ENCODE measurements at regions not wholly inside any gene's neighbourhood (a gene's known extent, or its start where the extent isn't known, plus 50 kb on each side); places are given as distances from the start of the nearest gene placed in this dataset.
"Not testable (repeated sequence)": the region's sequence is repeated elsewhere in the genome, so short reads cannot be mapped to it uniquely, and the experiment has no call there.

GRCh38 chr14:57058319-57058718, 210.4 kb downstream of the EXOC5 start:
- DNase-seq (ENCODE audit: low read depth) (no peak), FAIRE-seq (no peak)
- no peak for TF ChIP-seq CTCF (IDR thresholded peaks at IDR 0.05; ENCODE audit: insufficient read depth, low read length, severe bottlenecking)
- Histone ChIP-seq H3K4me3 (ENCODE audit: low read depth, low read length) (no peak overlapping the region), H3K36me3 (ENCODE audit: control insufficient read depth, insufficient read depth, low read length) (no peaks in the 10 kb centered on the region), H3K27me3 (ENCODE audit: control insufficient read depth, insufficient read depth, low read length) (no peaks in the 10 kb centered on the region)

GRCh38 chr14:57057803-57058202, 210.9 kb downstream of the EXOC5 start:
- H3K27me3 ChIP-seq (ENCODE audit: control insufficient read depth, insufficient read depth, low read length), result no peaks in the 10 kb centered on the region
- no peak for DNase-seq (ENCODE audit: low read depth)
- no peak overlapping the region for H3K4me3 ChIP-seq (ENCODE audit: low read depth, low read length)
- no peaks in the 10 kb centered on the region for H3K36me3 ChIP-seq (ENCODE audit: control insufficient read depth, insufficient read depth, low read length)
- no peak for FAIRE-seq
- TF ChIP-seq CTCF (IDR thresholded peaks at IDR 0.05; ENCODE audit: insufficient read depth, low read length, severe bottlenecking), result no peak

- not testable (repeated sequence) for DNase-seq (ENCODE audit: low read depth); H3K4me3 ChIP-seq (ENCODE audit: low read depth, low read length); H3K27me3 ChIP-seq (ENCODE audit: control insufficient read depth, insufficient read depth, low read length); H3K36me3 ChIP-seq (ENCODE audit: control insufficient read depth, insufficient read depth, low read length); FAIRE-seq
Measured at GRCh38 chr14:57056522-57056921, 212.2 kb downstream of the EXOC5 start.

- Histone ChIP-seq H3K4me3 (ENCODE audit: low read depth, low read length) (no peak overlapping the region), H3K27me3 (ENCODE audit: control insufficient read depth, insufficient read depth, low read length) (no peaks in the 10 kb centered on the region), H3K36me3 (ENCODE audit: control insufficient read depth, insufficient read depth, low read length) (no peaks in the 10 kb centered on the region)
- DNase-seq (ENCODE audit: low read depth) (no peak), FAIRE-seq (no peak)
- TF ChIP-seq CTCF (IDR thresholded peaks at IDR 0.05; ENCODE audit: insufficient read depth, low read length, severe bottlenecking), result no peak
Measured at GRCh38 chr14:57052705-57053302, 215.9 kb downstream of the EXOC5 start.

- no peaks in the 10 kb centered on the region for H3K36me3 ChIP-seq (ENCODE audit: control insufficient read depth, insufficient read depth, low read length)
- DNase-seq (ENCODE audit: low read depth) (no peak), FAIRE-seq (no peak)
- no peak for TF ChIP-seq CTCF (IDR thresholded peaks at IDR 0.05; ENCODE audit: insufficient read depth, low read length, severe bottlenecking)
- H3K4me3 ChIP-seq (ENCODE audit: low read depth, low read length), result no peak overlapping the region
- H3K27me3 ChIP-seq (ENCODE audit: control insufficient read depth, insufficient read depth, low read length), result no peaks in the 10 kb centered on the region
Measured at GRCh38 chr14:57051633-57052032, 217.1 kb downstream of the EXOC5 start.

GRCh38 chr14:57049848-57050247, 218.9 kb downstream of the EXOC5 start:
- Histone ChIP-seq H3K27me3 (ENCODE audit: control insufficient read depth, insufficient read depth, low read length) (no peaks in the 10 kb centered on the region), H3K4me3 (ENCODE audit: low read depth, low read length) (no peak overlapping the region), H3K36me3 (ENCODE audit: control insufficient read depth, insufficient read depth, low read length) (no peaks in the 10 kb centered on the region)
- TF ChIP-seq CTCF (IDR thresholded peaks at IDR 0.05; ENCODE audit: insufficient read depth, low read length, severe bottlenecking), result no peak
- FAIRE-seq, result no peak
- no peak for DNase-seq (ENCODE audit: low read depth)
